ENCODE measurements at regions not wholly inside any gene's neighbourhood (a gene's known extent, or its start where the extent isn't known, plus 50 kb on each side); places are given as distances from the start of the nearest gene placed in this dataset.

DNA sequence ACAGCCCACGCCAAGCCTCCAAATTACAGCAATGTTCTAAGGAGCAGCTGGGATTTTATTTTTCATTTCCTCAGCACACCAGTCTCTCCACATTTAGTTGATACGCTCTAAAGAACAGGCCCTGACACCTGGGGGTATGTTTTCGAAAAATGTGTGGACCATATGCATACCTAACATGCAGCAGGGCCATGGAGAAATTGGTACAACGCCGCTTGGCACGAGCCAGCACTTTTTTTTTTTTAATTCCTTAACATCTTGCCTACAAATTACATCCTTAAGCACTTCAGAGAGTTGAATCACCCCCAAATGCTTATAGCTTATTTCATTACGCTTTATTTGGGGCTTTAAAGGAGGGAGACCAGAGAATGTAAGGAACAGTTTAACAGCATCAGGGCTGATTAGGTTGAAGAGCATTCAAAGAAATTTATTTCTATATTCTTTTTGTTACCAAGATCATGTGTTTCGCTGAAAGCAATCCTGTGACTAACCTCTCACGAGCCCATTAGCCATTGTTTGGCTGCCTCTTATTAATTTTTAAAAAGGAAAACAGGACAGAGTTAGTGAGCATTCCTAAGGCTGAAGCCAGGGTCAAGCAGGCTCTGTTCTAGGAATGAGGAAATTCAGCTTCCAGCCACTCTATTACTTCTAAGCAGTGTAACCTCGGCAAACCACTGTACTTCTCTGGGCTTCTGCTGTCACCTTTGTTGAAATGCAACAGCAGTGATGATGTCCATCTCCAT is 173.8 kb downstream of the ACTL7B start:
- DNase-seq = no peak

DNA sequence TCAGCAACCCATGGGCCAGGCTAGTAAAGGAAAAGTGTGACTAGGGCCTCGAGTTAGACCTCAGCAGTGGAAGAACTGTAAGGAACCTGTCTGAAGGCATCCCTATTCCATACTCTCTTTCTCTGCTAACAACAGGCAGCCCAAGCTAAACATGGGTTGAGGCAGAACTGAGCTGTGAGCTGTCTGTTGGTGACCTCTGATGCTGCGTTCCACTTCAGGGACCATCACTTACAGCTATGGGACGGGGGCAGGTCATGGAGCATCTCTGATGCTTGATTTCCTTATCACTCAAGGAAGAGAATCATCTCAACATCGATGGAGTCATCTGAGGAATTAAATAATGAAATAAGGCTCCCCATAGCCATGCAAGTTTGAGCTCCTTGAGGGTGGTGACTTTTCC is 174.8 kb downstream of the ACTL7B start:
- no peak for DNase-seq

DNA sequence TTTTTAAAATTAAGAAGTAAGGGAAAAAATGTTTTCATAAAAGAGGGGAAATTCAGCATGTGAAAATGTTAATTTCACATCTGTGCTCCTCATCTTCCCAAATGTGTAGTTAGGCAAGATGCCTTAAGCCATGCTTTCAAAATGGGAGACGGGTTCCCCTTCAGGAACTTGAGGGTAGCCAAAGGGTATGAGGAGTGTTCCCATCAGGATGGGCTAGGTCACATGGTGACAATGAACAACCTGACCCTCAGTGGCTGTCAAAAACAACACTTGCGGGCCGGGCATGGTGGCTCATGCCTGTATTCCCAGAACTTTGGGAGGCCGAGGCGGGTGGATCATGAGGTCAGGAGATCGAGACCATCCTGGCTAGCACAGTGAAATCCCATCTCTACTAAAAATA is 178.0 kb downstream of the ACTL7B start:
- DNase-seq = no peak

DNA sequence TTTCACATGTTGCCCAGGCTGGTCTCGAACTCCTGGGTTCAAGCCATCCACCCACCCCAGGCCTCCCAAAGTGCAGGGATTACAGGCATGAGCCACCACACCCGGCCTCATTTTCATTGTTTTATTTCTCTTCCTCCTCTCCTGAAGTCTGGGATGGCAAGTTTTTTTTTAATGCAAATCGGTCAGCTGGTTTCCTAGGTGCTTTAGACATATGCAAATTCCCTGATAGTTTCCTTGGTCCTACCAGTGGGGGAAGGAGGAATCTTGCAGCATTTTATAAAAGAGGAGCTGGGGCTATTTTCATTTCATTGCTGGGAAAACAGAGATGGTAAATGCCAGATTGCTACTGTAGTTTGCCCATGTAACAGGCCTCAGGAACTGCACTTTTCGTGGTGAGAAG is 179.4 kb downstream of the ACTL7B start:
- DNase-seq = no peak

DNA sequence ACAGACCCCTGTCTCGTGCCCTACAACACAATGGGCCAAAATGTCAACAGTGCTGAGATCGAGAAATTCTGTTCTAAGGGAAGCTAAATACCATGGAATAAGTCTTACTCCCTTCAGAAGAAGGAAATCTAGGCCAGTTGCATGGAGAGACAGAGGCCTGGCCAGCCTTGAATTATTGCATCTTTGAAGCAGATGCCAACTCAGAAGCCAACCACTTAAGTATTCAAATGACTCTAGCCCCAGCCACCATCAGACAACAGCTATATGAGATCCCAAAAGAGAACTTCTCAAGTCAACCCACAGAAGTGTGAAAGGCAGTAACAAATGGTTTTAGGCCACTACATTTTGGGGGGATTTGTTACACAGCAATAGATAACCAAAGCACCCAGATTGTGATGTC is 180.1 kb downstream of the ACTL7B start:
- no peak for DNase-seq

DNA sequence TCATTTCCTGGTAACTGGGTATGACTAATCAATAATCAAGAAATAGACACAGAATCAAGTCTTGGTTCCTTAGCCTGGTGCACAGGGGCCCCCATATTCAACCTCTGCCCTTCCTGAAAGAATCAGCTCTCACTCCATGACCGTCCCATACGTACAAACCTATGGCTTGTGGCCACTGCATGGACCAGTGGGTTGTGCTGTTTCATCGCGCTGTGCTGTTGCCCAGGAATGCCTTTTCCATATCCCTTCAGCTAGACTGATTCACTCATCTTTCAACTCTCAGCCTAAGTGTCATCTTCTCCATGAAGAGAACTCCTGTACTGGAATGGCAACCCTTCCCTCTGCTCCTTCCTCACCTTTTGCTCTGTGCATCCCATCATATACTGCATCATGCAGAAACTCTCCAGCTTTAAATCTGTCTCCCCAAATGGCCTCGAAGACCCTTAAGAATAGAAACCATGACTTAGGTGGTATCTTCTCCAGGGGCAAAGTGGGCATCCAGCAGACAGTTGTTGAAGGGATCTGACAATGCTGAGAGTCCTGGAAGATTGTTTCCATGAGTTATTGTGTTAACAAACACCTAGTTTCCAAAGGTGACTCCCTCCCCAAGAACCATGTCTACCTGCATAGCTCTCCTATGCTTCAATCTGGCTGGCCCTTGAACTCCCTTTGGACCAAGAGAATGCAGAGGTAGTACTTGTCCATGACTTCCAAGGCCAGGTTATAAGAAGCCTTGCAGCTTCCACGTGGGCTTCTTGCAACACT is 180.8 kb downstream of the ACTL7B start:
- no peak for DNase-seq

DNA sequence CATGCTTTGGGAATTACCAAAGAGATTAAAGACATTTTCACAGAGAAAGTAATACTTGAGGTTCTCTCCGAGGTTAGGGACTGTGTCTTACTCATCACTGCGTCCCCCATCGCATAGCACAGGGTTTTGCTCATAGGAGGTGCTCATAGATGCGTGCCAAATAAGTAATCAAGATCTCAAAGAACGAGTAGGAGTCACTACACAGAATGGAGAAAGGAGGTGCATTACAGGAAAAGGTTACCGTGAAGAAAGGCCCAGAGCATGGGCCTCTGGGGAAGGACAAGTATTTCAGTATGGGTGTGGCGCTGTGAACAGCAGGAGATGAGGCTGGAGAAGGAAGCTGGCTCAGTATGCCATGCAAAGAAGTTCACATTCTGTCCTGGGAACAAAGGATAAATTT is 182.4 kb downstream of the ACTL7B start:
- no peak for DNase-seq

DNA sequence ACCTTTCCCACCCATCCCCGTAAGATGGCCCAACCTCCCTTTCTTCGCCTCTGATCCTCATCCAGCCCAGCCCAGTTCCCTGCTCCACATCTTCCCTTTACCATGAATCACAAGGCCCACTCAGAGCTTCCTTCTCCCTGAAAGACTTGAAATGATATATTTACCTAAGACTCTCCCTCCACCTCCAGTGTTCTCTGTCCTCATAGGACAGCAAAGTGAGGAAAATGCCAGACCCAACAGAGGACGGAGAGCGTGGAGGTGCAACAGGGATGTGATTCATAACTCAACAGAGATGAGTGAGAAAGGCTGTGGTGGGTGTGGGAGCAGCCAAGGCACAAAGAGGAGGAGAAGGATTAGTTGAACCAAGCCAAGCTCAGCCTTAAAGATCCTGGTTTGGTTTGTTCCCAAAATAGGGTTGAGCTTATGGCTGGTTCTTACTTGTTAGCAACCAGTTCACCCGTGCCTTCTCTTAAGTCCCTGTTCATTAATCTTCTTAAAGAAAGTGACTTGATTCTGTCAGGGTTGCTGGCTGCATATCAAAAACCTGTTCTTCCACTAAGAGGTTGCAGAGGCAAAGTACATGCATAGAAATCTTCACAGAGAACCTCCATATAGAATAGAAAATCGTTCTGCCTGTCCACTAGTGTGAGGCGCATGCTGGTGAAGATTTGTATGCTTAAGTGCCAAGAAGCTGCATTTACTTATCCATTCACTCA is 183.2 kb downstream of the ACTL7B start:
- DNase-seq = no peak

DNA sequence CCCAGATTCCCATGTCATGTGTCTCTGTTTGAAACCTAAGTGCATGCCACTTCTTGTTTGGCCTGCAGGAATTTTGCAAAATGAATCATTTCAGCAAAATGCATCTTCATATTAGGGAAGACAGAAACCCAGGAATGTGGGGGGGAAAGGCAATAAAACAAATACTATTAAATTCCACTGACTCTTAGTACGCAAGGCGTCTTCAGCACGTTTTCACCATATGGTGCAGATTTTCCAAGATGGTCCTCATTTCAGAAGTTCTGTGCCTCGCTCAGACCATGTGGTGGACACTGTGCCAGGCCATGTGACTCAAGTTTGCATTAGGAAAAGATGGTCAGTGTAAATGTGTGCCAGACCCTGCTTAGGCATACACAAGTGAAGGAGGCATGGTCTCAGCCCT is 184.0 kb downstream of the ACTL7B start:
- no peak for DNase-seq

DNA sequence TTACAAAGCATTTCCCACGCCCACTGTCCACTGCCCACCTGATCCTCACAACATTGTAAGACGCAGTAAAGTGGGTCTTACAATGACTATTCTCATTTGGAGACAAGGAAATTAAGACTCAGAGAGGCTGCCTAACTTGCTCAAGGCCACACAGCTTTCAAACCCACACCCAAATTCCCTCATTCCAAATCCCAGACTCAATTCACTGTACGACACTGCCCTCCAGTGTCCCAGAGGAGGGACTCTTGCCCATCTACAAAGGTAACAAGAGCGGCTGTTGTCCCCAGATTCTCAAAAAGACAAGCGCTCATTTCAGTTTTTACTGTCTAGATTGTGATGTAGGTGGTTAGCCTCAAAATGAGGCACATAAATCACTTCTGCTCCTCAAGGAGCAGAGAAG is 184.6 kb downstream of the ACTL7B start:
- DNase-seq = no peak

DNA sequence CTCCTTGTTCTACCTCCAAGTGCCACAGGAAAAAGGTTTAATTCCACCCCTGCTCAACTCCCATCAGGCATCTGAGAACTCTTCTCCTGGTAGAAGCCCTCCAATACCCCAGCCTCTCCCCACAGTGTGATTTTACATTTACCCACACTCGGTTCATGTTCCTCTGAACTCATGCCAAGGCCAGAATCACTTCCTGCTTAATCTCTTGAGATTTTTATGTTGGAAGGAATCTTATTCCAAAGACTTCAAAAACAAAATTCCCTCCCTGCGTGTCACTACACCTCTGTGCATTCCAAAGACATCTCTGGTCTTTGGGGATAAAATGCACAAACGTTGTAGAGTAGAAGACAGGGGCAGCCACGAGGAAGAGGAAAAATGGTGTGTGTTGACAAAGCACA is 186.8 kb downstream of the ACTL7B start:
- DNase-seq = no peak

DNA sequence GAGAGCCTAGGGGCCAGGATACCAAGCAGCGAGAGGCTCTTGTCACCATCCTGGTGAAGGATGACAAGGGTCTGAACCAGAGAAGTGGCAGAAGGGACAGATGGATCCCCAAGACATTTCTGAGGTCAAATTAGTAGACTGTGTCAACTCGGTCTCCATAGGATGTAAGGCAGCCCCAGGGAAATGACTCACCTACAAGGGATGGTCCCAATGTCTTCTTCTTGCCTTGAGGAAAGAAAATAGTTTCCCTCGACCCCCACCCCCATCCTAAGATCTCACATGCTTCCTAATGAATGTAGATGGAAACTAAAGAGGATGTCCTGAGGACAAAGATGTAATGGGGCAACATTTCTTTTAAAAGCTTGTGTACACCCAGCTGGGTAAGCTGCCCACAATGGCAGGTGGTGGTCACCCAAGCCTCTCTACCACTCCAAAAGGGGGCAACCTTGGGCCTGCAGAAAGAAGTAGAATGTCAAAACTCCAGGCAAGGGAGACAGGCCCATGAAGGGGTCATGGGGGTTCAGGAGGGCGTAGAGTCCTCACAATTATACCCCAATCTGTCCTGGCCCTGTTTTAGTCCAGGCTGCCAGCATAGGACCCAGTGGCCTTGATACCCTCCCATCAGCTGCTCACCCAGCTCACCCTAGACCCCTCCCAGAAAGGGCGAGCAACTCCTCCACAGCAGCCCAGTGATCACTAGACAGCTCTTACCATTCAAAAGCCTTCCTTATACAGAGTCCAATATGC is 187.4 kb downstream of the ACTL7B start:
- DNase-seq = no peak

DNA sequence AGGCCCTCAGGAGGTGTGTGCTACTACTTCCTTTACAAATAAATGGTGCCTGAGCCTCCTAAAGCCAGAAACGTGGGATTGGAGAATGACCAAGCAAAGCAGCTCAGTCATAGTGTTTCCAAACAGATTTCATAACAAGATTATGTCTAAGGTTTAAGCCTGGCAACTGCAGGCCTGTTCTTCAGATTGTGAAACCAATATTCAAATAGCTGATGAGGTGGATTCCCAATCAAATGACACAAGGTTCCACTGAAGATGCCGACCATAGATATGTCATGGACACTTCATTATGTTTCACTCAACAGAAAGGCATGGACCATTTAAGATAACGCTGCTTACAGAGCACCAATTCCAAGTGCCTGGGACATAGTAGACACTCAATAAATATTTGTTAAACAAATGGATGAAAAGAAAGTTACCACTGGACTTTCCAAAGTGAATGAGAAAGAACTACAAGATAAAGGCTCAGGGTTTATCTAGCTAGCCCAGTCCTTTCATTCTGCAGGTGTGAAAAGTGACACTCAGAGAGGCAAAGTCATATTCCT is 189.5 kb downstream of the ACTL7B start:
- DNase-seq = no peak

DNA sequence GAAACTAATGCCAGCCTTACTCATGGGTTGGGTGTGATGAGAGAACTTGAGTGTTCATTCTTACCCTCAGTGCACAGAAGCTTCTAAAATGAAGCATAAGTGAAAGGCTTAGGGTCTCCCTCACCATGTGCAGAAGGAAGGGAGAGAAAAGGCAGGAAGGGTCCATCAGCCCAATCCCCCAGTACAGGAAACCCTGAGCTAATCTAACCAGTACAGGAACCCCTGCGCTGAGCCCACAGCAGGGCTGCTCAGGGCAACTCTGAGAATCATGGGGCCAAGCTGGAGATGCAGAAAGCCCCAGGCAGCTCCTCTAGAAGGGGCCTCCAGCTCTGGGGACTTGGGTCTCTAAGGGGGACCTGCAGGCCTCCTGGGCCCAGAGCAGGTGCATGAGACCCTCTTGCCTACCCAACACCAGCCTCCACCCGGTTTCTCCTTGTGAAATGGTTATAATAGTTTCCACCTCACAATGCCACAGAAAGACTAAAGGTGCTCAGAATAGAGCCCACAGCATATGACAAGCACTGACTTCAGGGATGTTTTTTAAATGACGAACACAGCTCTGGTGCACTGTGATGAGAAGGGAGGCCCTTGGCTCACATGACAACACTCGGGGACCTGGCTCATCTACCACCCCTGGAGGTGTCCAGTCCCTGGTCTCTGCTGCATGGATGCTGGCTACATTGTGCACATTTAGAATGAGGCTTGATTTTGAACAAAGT is 190.1 kb downstream of the ACTL7B start:
- no peak for DNase-seq

DNA sequence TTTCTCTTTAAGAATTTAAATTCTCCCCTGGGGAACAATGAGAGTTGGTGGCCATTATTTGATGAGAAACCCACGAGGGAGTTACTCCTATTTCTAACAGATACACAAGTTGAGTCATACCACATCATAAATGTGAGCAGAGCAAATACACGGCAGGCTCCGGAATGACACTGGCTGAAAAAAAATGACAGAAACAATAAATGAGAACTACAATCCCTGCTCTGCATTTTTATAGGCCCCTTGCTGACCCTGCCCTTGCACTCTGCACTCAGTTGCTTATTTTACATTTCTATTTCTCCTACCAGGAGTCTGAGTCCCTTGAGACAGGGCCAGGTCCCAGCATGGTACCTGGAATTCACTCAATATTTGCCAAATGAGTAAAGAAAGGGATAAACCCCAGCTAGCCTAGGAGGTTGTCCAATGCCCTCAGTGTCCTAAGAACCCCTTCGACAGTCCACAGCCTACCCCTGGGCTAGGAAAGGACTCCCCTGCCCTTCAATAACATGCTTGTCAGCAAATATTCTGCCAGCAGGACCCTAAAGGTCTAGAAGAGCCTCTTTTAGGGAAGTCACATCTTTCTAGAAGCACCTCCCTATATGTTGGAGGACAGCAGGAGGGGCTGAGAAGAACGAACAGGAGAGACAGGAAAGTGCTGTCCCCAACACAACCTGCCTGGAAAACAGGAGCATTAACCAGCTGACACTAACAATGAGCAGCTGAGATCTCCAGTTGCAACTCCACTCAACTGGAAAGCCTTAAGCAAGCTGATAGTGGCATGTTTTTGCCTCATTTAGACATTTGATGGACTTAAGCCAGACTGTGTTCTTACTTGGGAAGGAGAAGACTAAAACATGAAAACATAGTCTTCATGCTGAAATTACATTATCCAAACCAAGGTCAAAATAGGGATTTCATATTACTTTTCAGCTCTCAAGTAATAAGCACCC is 191.2 kb downstream of the ACTL7B start:
- DNase-seq = no peak

DNA sequence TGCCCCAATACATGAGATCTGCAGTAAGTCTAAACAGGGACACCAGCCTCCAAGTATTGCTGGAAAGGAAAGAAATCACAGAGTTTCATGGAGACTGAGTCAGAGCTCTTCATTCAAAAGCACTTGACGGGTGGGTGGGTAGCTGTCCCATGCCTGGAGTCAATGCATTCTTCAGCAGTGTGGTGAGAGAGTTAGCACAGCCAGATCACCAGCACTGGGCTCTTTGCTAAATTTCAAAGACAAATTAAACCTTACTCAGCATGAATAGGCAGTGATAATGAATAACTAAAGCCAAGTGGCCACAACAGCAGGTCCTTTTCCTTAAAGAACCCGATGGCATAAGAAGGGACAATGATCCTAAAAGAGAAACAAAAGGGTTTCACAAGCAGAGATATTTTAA is 192.4 kb downstream of the ACTL7B start:
- no peak for DNase-seq

DNA sequence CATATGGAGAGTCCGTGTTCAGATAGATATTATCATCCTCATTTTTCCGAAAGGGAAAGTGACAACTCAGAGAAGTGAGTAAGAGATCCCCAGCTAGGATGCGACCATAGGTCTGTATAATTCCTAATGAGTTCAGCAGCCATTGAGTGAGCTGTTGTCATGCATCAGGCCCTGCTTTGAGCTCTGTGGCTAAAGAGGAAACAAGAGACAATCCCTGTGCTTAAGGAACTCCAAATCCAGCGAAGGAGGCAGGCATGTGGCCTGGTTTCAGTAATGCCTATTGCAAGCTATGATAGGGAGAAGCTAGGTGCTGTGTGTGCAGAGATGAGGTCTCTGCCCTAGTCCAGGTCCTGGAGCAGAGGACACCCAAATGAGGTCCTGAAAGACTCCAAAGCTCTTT is 192.8 kb downstream of the ACTL7B start:
- DNase-seq = no peak

DNA sequence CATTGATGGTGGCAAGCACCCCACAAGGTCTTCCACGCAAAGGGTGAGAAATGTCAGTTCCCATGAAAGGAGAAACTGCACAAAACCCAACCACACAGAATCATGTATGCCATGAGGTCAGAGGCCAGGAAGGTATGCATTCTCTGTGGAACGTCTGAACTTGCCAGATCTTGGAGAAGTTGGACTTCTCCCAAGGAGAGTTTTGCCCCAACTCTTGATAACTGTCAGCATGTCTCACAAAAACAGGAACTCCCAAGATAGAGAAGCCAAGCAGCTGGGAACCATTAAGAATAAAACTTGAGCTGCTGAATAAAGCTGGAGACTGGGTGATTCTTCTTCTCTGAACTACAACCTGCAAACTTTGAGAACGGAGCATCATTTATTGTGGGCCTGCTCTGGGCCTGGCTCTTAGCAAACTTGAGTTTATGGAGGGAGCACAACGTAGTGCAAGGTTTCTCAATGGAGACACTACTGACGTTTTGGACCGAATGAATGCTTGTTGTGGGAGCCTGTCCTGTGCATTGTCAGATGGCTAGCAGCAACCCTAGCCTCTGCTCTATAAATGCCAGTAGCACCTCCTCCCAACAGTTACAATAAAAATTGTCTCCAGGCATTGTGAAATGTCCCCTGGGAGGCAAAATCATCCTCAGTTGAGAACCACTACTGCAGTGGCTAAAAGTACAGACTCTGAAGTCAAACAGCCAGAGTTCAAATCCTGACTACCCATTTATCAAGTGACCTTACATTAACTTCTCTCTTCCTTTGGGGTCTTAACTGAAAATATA is 193.5 kb downstream of the ACTL7B start:
- no peak for DNase-seq

DNA sequence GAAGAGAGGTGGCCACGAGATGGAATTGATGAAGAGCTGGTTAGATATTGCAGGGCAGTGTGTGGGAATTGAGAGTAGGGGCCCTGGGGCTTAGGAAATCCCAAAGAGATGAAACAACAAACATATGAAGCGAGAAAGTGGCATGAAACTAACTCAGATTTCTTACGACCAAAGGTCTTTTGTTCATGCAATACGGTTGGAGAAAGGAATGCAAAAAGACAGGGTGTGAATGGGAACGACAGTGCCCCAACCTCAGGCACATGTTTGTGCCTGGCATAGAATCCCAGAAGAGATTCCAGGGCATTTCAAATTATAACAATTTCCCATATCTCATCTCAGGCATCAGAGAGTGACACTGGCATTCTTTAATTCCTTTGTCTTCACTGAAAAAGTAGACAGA is 199.2 kb downstream of the ACTL7B start:
- DNase-seq = no peak

All from amygdala (tissue), 56 donors.